H9 (cell line): ENCODE measurements at regions not wholly inside any gene's neighbourhood (a gene's known extent, or its start where the extent isn't known, plus 50 kb on each side); places are given as distances from the start of the nearest gene placed in this dataset.

ENCODE experiments used
- DNase-seq: peaks from one replicate; pipeline ENCODE4 v3.0.0-alpha.2; 2017
- H2AFZ ChIP-seq: one replicate; pipeline ENCODE4 v1.6.1; 2013; ENCODE audit warnings: mild to moderate bottlenecking, low read length, control low read depth, moderate library complexity
- H2AK5ac ChIP-seq: 2 replicates; pipeline ENCODE4 v1.6.1; 2013; ENCODE audit warnings: low read length, control low read depth, mixed read lengths; ENCODE audit not compliant: insufficient read length
- H2BK120ac ChIP-seq: one replicate; pipeline ENCODE4 v1.6.1; 2013; ENCODE audit warnings: low read depth, mild to moderate bottlenecking, low read length, control low read depth, inconsistent platforms; ENCODE audit not compliant: poor library complexity, severe bottlenecking
- H2BK12ac ChIP-seq: 2 replicates; pipeline ENCODE4 v1.6.1; 2013; ENCODE audit warnings: low read length, control low read depth, mixed read lengths, low read depth; ENCODE audit not compliant: insufficient read length
- H2BK15ac ChIP-seq: 2 replicates; pipeline ENCODE4 v1.6.1; 2013; ENCODE audit warnings: low read depth, low read length, control low read depth
- H2BK20ac ChIP-seq: one replicate; pipeline ENCODE4 v1.6.1; 2013; ENCODE audit warnings: low read depth, mild to moderate bottlenecking, low read length, control low read depth, inconsistent platforms; ENCODE audit not compliant: poor library complexity, severe bottlenecking
- H2BK5ac ChIP-seq: 2 replicates; pipeline ENCODE4 v1.6.1; 2013; ENCODE audit warnings: low read length, control low read depth, mixed read lengths; ENCODE audit not compliant: insufficient read length
- H3K14ac ChIP-seq: 2 replicates; pipeline ENCODE4 v1.6.1; 2013; ENCODE audit warnings: low read length, control low read depth; ENCODE audit not compliant: insufficient read depth
- H3K18ac ChIP-seq: 2 replicates; pipeline ENCODE4 v1.6.1; 2013; ENCODE audit warnings: low read depth, mild to moderate bottlenecking, mixed read lengths, low read length, control low read depth; ENCODE audit not compliant: insufficient read length
- H3K23ac ChIP-seq: 2 replicates; pipeline ENCODE4 v1.6.1; 2013; ENCODE audit warnings: low read length, control low read depth, mixed read lengths, low read depth; ENCODE audit not compliant: insufficient read length
- H3K23me2 ChIP-seq: 2 replicates; pipeline ENCODE4 v1.6.1; 2013; ENCODE audit warnings: low read depth, mild to moderate bottlenecking, mixed read lengths, low read length, control low read depth; ENCODE audit not compliant: insufficient read length, poor library complexity, severe bottlenecking
- H3K27ac ChIP-seq: 2 replicates; pipeline ENCODE4 v1.5.1; 2013; ENCODE audit warnings: low read length, control low read depth, mixed read lengths, low read depth; ENCODE audit not compliant: insufficient read length
- H3K27me3 ChIP-seq: 2 replicates; pipeline ENCODE4 v1.6.1; 2013; ENCODE audit warnings: low read length, control low read depth, inconsistent platforms; ENCODE audit not compliant: insufficient read depth
- H3K4ac ChIP-seq: 2 replicates; pipeline ENCODE4 v1.6.1; 2013; ENCODE audit warnings: low read depth, mild to moderate bottlenecking, control low read depth, inconsistent platforms, low read length, moderate library complexity
- H3K4me1 ChIP-seq: 2 replicates; pipeline ENCODE4 v1.6.1; 2013; ENCODE audit warnings: low read length, control low read depth, inconsistent platforms; ENCODE audit not compliant: insufficient read depth
- H3K4me2 ChIP-seq: 2 replicates; pipeline ENCODE4 v1.6.1; 2013; ENCODE audit warnings: low read length, control low read depth, mixed read lengths; ENCODE audit not compliant: insufficient read length, insufficient read depth
- H3K56ac ChIP-seq: 2 replicates; pipeline ENCODE4 v1.6.1; 2013; ENCODE audit warnings: low read depth, mild to moderate bottlenecking, mixed read lengths, low read length, control low read depth; ENCODE audit not compliant: insufficient read length
- H3K79me1 ChIP-seq: 2 replicates; pipeline ENCODE4 v1.6.1; 2013; ENCODE audit warnings: low read depth, mild to moderate bottlenecking, moderate library complexity, low read length, control low read depth, inconsistent platforms; ENCODE audit not compliant: insufficient read depth, poor library complexity, severe bottlenecking
- H3K79me2 ChIP-seq: 2 replicates; pipeline ENCODE4 v1.6.1; 2013; ENCODE audit warnings: low read length, control low read depth, inconsistent platforms; ENCODE audit not compliant: insufficient read depth
- H3K9ac ChIP-seq: 2 replicates; pipeline ENCODE4 v1.6.1; 2013; ENCODE audit warnings: low read length, control low read depth, mixed read lengths; ENCODE audit not compliant: insufficient read length; ENCODE audit errors: extremely low read depth
- H3K9me3 ChIP-seq: one replicate; pipeline ENCODE4 v1.6.1; 2013; ENCODE audit warnings: low read depth, low read length, inconsistent platforms; ENCODE audit not compliant: control insufficient read depth
- H3T11ph ChIP-seq: one replicate; pipeline ENCODE4 v1.6.1; 2013; ENCODE audit warnings: mild to moderate bottlenecking, low read length, control low read depth, inconsistent platforms
- H4K20me1 ChIP-seq: one replicate; pipeline ENCODE4 v1.6.1; 2013; ENCODE audit not compliant: control insufficient read depth, insufficient read length, insufficient read depth
- H4K5ac ChIP-seq: 2 replicates; pipeline ENCODE4 v1.6.1; 2013; ENCODE audit warnings: low read depth, mild to moderate bottlenecking, mixed read lengths, low read length, control low read depth; ENCODE audit not compliant: insufficient read length
- H4K8ac ChIP-seq: replicated peaks from 2 replicates; pipeline ENCODE4 v1.6.1; 2013; ENCODE audit warnings: low read length, control low read depth, mixed read lengths, low read depth; ENCODE audit not compliant: insufficient read length
- H4K91ac ChIP-seq: 2 replicates; pipeline ENCODE4 v1.6.1; 2013; ENCODE audit warnings: low read depth, mild to moderate bottlenecking, moderate library complexity, mixed read lengths, low read length, control low read depth; ENCODE audit not compliant: insufficient read length
- H3K27ac Mint-ChIP-seq, 3 experiments: 2 replicates in 2 of 3; 3 replicates in 1 of 3; pipeline ENCODE4 v1.8.0; 2020 to 2021; ENCODE audit warnings: mixed read lengths in 3 of 3, mild to moderate bottlenecking in 1 of 3, moderate library complexity in 1 of 3
- H3K27me3 Mint-ChIP-seq: 2 replicates; pipeline ENCODE4 v1.8.0; 2021; ENCODE audit warnings: low read depth, mild to moderate bottlenecking, moderate library complexity, mixed read lengths
- H3K36me3 Mint-ChIP-seq, 3 experiments: 2 replicates in 2 of 3; 3 replicates in 1 of 3; pipeline ENCODE4 v1.8.0; 2020 to 2021; ENCODE audit warnings: low read depth in 3 of 3, mixed read lengths in 3 of 3; ENCODE audit not compliant: insufficient read depth in 1 of 3
- H3K4me1 Mint-ChIP-seq, 2 experiments: 2 replicates each; pipeline ENCODE4 v1.8.0; 2020; ENCODE audit warnings: mixed read lengths in 2 of 2
- H3K4me3 Mint-ChIP-seq, 2 experiments: 2 replicates in 1 of 2; 3 replicates in 1 of 2; pipeline ENCODE4 v1.8.0; 2020 to 2021; ENCODE audit warnings: mild to moderate bottlenecking in 2 of 2, mixed read lengths in 2 of 2, moderate library complexity in 1 of 2
- H3K9me3 Mint-ChIP-seq, 2 experiments: 2 replicates in 1 of 2; 3 replicates in 1 of 2; pipeline ENCODE4 v1.8.0; 2020; ENCODE audit warnings: mild to moderate bottlenecking in 2 of 2, mixed read lengths in 2 of 2, moderate library complexity in 1 of 2
- WGBS: extraction: QIAGEN DNeasy Blood & Tissue Kit; methylation state at CpG from one replicate; pipeline ENCODE4 v1.1.7; 2013; ENCODE audit warnings: missing lambda C conversion rate, low lambda C conversion rate, mixed read lengths; ENCODE audit not compliant: insufficient read length; ENCODE audit errors: extremely low coverage; 5-methylcytosine and 5-hydroxymethylcytosine counted together
- TF ChIP-seq, protein P1 (sequence below): fragments of 200-600 bp; sonication (generic); conservative IDR thresholded peaks from 3 replicates; pipeline ENCODE4 v1.8.0; 2021; ENCODE audit warnings: antibody characterized with exemption, mild to moderate bottlenecking

DNA sequence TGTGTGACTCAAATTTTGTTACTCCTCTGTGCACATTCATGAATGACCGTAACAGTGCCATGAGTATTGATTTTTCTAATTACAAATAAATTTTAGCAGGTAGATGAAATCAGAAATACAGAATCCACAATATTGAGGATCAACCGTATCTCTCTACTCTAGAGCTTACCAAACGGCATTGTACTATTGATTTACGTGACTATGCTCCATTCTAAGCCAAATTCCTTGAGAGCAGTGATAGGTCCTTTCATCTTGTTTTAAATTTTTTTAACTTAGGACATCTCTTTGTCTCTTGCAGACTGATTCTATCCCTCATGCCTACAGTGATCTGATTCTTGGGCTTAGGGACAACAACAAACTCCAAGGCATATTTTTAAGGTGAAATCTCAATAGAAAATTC lies 172.3 kb upstream of the C1QTNF7 start:
- Histone ChIP-seq H2BK120ac (no peak overlapping the region), H3K79me2 (no peaks in the 10 kb centered on the region), H3K79me1 (no peaks in the 10 kb centered on the region), H3K27ac (no peak overlapping the region), H2AK5ac (no peak overlapping the region), H4K8ac (no peak overlapping the region), H3K27me3 (no peaks in the 10 kb centered on the region), H3K4me1 (peaks cover 3% of the 10 kb centered on the region), H2BK20ac (no peak overlapping the region), H2BK5ac (no peak overlapping the region), H3K14ac (no peak overlapping the region), H3K4me2 (no peak overlapping the region), H3K18ac (no peak overlapping the region), H2BK12ac (no peak overlapping the region), H3K23me2 (no peaks in the 10 kb centered on the region), H4K20me1 (no peaks in the 10 kb centered on the region), H2AFZ (no peak overlapping the region), H3T11ph (no peak overlapping the region), H3K4ac (no peak overlapping the region), H3K9me3 (no peaks in the 10 kb centered on the region), H4K91ac (no peak overlapping the region), H4K5ac (no peak overlapping the region), H2BK15ac (no peak overlapping the region), H3K23ac (no peak overlapping the region), H3K56ac (no peak overlapping the region), H3K9ac (no peak overlapping the region)
- H3K4me3 Mint-ChIP-seq: no peak overlapping the region
- H3K27ac Mint-ChIP-seq: no peak overlapping the region
- TF ChIP-seq, protein P1, sequence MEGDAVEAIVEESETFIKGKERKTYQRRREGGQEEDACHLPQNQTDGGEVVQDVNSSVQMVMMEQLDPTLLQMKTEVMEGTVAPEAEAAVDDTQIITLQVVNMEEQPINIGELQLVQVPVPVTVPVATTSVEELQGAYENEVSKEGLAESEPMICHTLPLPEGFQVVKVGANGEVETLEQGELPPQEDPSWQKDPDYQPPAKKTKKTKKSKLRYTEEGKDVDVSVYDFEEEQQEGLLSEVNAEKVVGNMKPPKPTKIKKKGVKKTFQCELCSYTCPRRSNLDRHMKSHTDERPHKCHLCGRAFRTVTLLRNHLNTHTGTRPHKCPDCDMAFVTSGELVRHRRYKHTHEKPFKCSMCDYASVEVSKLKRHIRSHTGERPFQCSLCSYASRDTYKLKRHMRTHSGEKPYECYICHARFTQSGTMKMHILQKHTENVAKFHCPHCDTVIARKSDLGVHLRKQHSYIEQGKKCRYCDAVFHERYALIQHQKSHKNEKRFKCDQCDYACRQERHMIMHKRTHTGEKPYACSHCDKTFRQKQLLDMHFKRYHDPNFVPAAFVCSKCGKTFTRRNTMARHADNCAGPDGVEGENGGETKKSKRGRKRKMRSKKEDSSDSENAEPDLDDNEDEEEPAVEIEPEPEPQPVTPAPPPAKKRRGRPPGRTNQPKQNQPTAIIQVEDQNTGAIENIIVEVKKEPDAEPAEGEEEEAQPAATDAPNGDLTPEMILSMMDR: no peak
- no peaks in the 10 kb centered on the region for H3K36me3 Mint-ChIP-seq
- peaks cover 13 to 18% of the 10 kb centered on the region in 2 experiments for H3K4me1 Mint-ChIP-seq
- 0 out of 2 replicates have a peak, but pooled peaks cover 2% of the 10 kb centered on the region for H3K27me3 Mint-ChIP-seq
- DNase-seq: no peak
- no peaks in the 10 kb centered on the region for H3K9me3 Mint-ChIP-seq
- WGBS: no CpG with 5 or more reads among the region's 4 CpGs
